GM18868 (cell line): ENCODE measurements at regions not wholly inside any gene's neighbourhood (a gene's known extent, or its start where the extent isn't known, plus 50 kb on each side); places are given as distances from the start of the nearest gene placed in this dataset.

Experiments
- ATAC-seq: cut with Tn5 transposase; IDR thresholded peaks from one replicate; pipeline ENCODE4 v1.9.1; 2021; ENCODE audit warnings: mild to moderate bottlenecking, moderate library complexity; ENCODE audit not compliant: unreplicated experiment

DNA sequence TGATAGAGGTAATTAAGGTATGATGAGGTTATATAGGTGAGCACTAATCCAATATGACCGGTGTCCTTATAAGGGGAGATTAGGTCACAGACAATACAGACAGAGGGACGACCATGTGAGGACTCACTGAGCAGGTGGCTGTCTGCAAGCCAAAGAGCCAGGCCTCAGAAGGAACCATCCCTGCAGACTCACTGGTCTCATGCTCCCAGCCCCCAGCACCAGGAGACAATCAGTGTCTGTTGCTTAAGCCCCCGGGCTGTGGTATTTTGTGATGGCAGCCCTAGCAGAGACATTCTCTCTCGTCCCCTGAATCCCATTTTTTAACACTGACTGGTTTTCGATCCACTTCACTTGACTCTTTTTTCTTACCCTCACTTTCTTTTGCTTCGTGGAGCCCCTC, 51.9 kb upstream of the PABPC3 start:
- ATAC-seq: no peak
